AG04450 (cell line): ENCODE measurements at regions not wholly inside any gene's neighbourhood (a gene's known extent, or its start where the extent isn't known, plus 50 kb on each side); places are given as distances from the start of the nearest gene placed in this dataset.

Source experiments
- CTCF ChIA-PET: fragments of 300-600, 350-600 bp; formaldehyde crosslinking; extraction: SDS; loops from one replicate; lab custom pipeline; 2022; ENCODE audit warnings: antibody characterized with exemption, inconsistent platforms; lab: Charles Lee
- POLR2A ChIA-PET: fragments of 350-600 bp; formaldehyde crosslinking; extraction: SDS; loops from one replicate; lab custom pipeline; 2021; ENCODE audit warnings: antibody characterized with exemption, inconsistent platforms; lab: Yijun Ruan, JAX
- DNase-seq: peaks from one replicate; pipeline ENCODE4 v3.0.0-alpha.2; 2011; ENCODE audit warnings: low read depth, low spot score
- H3K27ac ChIP-seq: one replicate; pipeline ENCODE4 v1.5.1; 2012; ENCODE audit warnings: low read depth, low read length, control low read depth
- H3K27me3 ChIP-seq: one replicate; pipeline ENCODE4 v1.6.0; 2012; ENCODE audit warnings: low read length; ENCODE audit not compliant: control insufficient read depth, insufficient read depth
- H3K4me3 ChIP-seq: 2 replicates; pipeline ENCODE4 v1.5.1; 2011; ENCODE audit warnings: mild to moderate bottlenecking, low read depth, low read length, control low read depth
- H3K9me3 ChIP-seq: 2 replicates; pipeline ENCODE4 v1.5.1; 2012; ENCODE audit warnings: low read length; ENCODE audit not compliant: control insufficient read depth, insufficient read depth
- CTCF ChIP-seq: IDR thresholded peaks from 2 replicates; pipeline ENCODE4 v1.5.1; 2011; ENCODE audit warnings: low read depth, low read length, control low read depth, inconsistent platforms

- POLR2A ChIA-PET, result no interaction called here
- no peak for DNase-seq
- Histone ChIP-seq H3K27me3 (no peaks in the 10 kb centered on the region), H3K9me3 (peaks cover 8% of the 10 kb centered on the region), H3K4me3 (no peak overlapping the region), H3K27ac (no peak overlapping the region)
- CTCF ChIA-PET, result no interaction called here
- no peak for TF ChIP-seq CTCF
Measured at GRCh38 chr6:169083508-169083874, 170.2 kb downstream of the THBS2 start.

GRCh38 chr6:169082817-169083507 lies 170.7 kb downstream of the THBS2 start:
- no peak for DNase-seq
- no peak overlapping the region for H3K4me3 ChIP-seq
- peaks cover 8% of the 10 kb centered on the region for H3K9me3 ChIP-seq
- CTCF ChIA-PET, result no interaction called here
- H3K27me3 ChIP-seq, result no peaks in the 10 kb centered on the region
- no peak overlapping the region for H3K27ac ChIP-seq
- POLR2A ChIA-PET, result no interaction called here
- TF ChIP-seq CTCF, result no peak

- no peak for DNase-seq
- TF ChIP-seq CTCF, result no peak
- ChIA-PET CTCF (no interaction called here), POLR2A (no interaction called here)
- Histone ChIP-seq H3K9me3 (peaks cover 8% of the 10 kb centered on the region), H3K27me3 (no peaks in the 10 kb centered on the region), H3K27ac (no peak overlapping the region), H3K4me3 (no peak overlapping the region)
Measured at GRCh38 chr6:169082093-169082492, 171.6 kb downstream of the THBS2 start.

GRCh38 chr6:169081248-169081647 lies 172.4 kb downstream of the THBS2 start:
- H3K27me3 ChIP-seq, result no peaks in the 10 kb centered on the region
- no peak for TF ChIP-seq CTCF
- peaks cover 8% of the 10 kb centered on the region for H3K9me3 ChIP-seq
- H3K4me3 ChIP-seq, result no peak overlapping the region
- no peak for DNase-seq
- H3K27ac ChIP-seq, result no peak overlapping the region
- ChIA-PET POLR2A (no interaction called here), CTCF (no interaction called here)

- POLR2A ChIA-PET, result no interaction called here
- DNase-seq, result no peak
Measured at GRCh38 chr6:169079650-169080049, 174.0 kb downstream of the THBS2 start.

More at GRCh38 chr6:169079650-169080049, 174.0 kb downstream of the THBS2 start:
- no peak overlapping the region for H3K4me3 ChIP-seq
- CTCF ChIA-PET, result interaction anchor here (1.3 kb wide), 1 partner anchor 17 kb away, joined by 3 read pairs; no protein-coding TSS in a partner anchor
- no peak for TF ChIP-seq CTCF
- peaks cover 8% of the 10 kb centered on the region for H3K9me3 ChIP-seq
- no peak overlapping the region for H3K27ac ChIP-seq
- H3K27me3 ChIP-seq, result no peaks in the 10 kb centered on the region
